RWPE2 (cell line): ENCODE measurements at regions not wholly inside any gene's neighbourhood (a gene's known extent, or its start where the extent isn't known, plus 50 kb on each side); places are given as distances from the start of the nearest gene placed in this dataset.

Source experiments
- ATAC-seq: fragments of 200-7000 bp; cut with Tn5 transposase; 3 replicates; pipeline ENCODE4 v1.9.1; 2021; ENCODE audit warnings: low read depth
- DNase-seq: peaks from one replicate; pipeline ENCODE4 v3.0.0-alpha.2; 2020; ENCODE audit warnings: low spot score
- H3K27ac ChIP-seq: fragments of 450-650 bp; 2 replicates; pipeline ENCODE4 v1.5.1; 2017; ENCODE audit warnings: mild to moderate bottlenecking; ENCODE audit not compliant: poor library complexity, severe bottlenecking
- H3K27me3 ChIP-seq: fragments of 250-450 bp; sonication (Bioruptor Pico); 2 replicates; pipeline ENCODE4 v1.5.1; 2021; ENCODE audit warnings: mild to moderate bottlenecking, moderate library complexity; ENCODE audit not compliant: insufficient read depth, poor library complexity, severe bottlenecking
- H3K36me3 ChIP-seq: fragments of 250-450 bp; sonication (Bioruptor Pico); 2 replicates; pipeline ENCODE4 v1.5.1; 2020; ENCODE audit warnings: low read depth, mild to moderate bottlenecking, moderate library complexity
- H3K4me1 ChIP-seq: fragments of 250-450 bp; sonication (Bioruptor Pico); 2 replicates; pipeline ENCODE4 v1.5.1; 2021; ENCODE audit warnings: mild to moderate bottlenecking, moderate library complexity; ENCODE audit not compliant: insufficient read depth, poor library complexity, severe bottlenecking
- H3K4me3 ChIP-seq: fragments of 250-450 bp; sonication (Bioruptor Pico); 2 replicates; pipeline ENCODE4 v1.5.1; 2021; ENCODE audit warnings: mild to moderate bottlenecking, moderate library complexity; ENCODE audit not compliant: severe bottlenecking
- H3K9me3 ChIP-seq: fragments of 250-450 bp; sonication (Bioruptor Pico); 2 replicates; pipeline ENCODE4 v1.5.1; 2021; ENCODE audit warnings: mild to moderate bottlenecking, moderate library complexity; ENCODE audit not compliant: severe bottlenecking
- TF ChIP-seq, protein P1 (sequence below): fragments of 450-650 bp; IDR thresholded peaks from one replicate; pipeline ENCODE4 v1.5.1; 2017; ENCODE audit warnings: mild to moderate bottlenecking, moderate library complexity; ENCODE audit not compliant: poor library complexity, severe bottlenecking

DNA sequence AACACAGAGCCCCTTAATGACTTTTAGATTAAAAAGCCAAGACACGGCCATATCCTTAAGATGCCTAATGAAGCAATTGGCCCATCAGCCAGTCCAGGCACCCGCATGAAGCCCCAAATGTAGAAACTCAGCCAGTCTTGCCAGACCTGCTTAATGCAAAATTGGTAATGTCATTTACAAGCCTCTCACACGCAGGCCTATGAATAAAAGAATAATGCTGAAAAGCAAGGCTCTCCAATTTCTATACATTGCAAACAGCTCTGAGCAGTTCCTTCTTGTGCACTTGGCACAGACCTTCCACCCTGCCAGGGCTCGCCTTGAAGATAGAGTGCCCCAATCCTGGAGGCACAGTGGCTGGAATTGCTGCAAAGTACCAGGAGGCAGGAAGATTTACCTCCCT is 498.9 kb downstream of the NPHP4 start:
- H3K27me3 ChIP-seq, result peaks cover 35% of the 10 kb centered on the region
- TF ChIP-seq, protein P1, sequence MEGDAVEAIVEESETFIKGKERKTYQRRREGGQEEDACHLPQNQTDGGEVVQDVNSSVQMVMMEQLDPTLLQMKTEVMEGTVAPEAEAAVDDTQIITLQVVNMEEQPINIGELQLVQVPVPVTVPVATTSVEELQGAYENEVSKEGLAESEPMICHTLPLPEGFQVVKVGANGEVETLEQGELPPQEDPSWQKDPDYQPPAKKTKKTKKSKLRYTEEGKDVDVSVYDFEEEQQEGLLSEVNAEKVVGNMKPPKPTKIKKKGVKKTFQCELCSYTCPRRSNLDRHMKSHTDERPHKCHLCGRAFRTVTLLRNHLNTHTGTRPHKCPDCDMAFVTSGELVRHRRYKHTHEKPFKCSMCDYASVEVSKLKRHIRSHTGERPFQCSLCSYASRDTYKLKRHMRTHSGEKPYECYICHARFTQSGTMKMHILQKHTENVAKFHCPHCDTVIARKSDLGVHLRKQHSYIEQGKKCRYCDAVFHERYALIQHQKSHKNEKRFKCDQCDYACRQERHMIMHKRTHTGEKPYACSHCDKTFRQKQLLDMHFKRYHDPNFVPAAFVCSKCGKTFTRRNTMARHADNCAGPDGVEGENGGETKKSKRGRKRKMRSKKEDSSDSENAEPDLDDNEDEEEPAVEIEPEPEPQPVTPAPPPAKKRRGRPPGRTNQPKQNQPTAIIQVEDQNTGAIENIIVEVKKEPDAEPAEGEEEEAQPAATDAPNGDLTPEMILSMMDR, result no peak
- no peaks in the 10 kb centered on the region for H3K4me1 ChIP-seq
- DNase-seq, result no peak
- no peak for ATAC-seq
- no peak overlapping the region for H3K4me3 ChIP-seq
- no peaks in the 10 kb centered on the region for H3K36me3 ChIP-seq
- no peaks in the 10 kb centered on the region for H3K9me3 ChIP-seq
- no peak overlapping the region for H3K27ac ChIP-seq

DNA sequence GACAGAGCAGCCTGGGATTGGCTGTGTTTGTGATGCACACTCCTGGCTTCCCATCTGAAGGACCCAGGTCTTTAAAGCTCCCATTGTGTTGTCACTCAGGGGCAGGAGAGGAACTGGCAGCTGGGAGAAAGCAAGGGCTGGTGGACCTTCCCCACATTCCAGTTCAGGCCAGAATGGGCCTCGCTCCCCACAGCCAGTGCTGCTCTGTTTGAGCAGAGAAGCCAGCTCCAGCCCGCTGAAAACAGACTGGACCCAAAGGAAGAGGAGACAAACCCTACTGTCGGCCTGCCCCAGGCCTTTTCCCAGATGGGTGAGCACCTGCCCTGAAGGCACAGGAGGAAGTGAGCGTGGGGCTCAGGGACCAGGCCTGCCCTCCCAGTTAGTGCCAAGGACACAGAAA is 499.4 kb downstream of the NPHP4 start:
- Histone ChIP-seq H3K27me3 (peaks cover 35% of the 10 kb centered on the region), H3K27ac (no peak overlapping the region)
- TF ChIP-seq, protein P1, result no peak

DNA sequence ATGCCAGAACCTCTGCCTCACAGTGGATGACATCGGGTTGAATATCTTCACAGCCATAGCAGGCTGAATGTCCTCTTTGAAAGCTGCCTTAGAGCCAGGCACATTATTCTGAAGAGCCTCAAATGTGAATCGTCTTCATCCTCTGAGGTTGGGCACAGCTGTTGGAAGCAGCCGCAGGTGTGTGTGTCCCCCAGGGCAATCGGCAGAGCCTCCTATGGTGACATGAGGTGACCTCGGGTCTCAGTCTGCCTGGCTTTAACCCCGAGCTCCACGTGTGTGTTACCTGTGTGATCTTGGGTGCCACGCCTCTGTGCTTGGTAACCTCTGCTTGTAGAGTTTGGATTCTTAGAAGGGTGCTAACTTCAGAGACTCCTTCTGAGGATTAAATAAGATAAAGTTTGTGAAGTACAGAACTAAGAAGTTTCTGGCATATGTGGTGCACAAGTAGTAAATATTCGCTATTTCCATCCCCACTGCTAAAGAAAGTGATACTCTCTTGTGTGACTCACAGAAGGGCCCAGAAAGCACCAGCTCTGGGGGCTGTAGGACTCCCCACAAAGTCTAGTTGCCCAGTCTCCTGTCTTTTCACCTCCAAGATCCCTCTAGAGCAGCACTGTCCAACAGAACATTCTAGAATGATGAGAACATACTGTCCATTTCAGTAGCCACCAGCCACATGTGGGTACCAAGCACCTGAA is 500.9 kb downstream of the NPHP4 start:
- H3K4me1 ChIP-seq, result no peaks in the 10 kb centered on the region
- H3K27me3 ChIP-seq, result peaks cover 34% of the 10 kb centered on the region
- H3K27ac ChIP-seq, result no peak overlapping the region
- DNase-seq (no peak), ATAC-seq (no peak)
- no peaks in the 10 kb centered on the region for H3K9me3 ChIP-seq
- no peak overlapping the region for H3K4me3 ChIP-seq
- H3K36me3 ChIP-seq, result no peaks in the 10 kb centered on the region
- TF ChIP-seq, protein P1, result no peak

More for the DNA sequence above, 499.4 kb downstream of the NPHP4 start:
- no peak overlapping the region for H3K4me3 ChIP-seq
- ATAC-seq (no peak), DNase-seq (no peak)
- no peaks in the 10 kb centered on the region for H3K4me1 ChIP-seq
- H3K9me3 ChIP-seq, result no peaks in the 10 kb centered on the region
- H3K36me3 ChIP-seq, result no peaks in the 10 kb centered on the region

DNA sequence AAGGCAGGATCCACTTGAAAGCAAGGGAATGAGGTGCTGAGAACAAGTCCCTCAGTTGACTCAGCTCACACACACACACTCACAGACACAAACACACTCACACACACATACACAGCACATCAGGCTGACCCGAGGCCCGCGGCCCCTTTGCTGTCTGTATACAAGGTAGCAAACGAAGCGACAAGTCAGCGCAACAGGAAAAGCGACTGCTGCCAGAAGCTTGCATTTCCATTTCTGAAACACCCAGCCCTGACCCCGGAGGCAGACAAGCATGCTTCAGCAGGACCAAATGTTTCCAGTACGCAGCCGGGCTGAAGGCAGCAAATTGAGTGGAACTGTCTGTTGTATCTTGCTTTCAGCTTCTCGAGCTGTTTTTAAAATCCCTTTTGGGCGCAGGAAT is 501.6 kb downstream of the NPHP4 start:
- H3K36me3 ChIP-seq, result no peaks in the 10 kb centered on the region
- no peak overlapping the region for H3K27ac ChIP-seq
- ATAC-seq (no peak), DNase-seq (no peak)
- no peaks in the 10 kb centered on the region for H3K9me3 ChIP-seq
- no peak overlapping the region for H3K4me3 ChIP-seq
- H3K4me1 ChIP-seq, result no peaks in the 10 kb centered on the region
- H3K27me3 ChIP-seq, result peaks cover 27% of the 10 kb centered on the region
- TF ChIP-seq, protein P1, result no peak

DNA sequence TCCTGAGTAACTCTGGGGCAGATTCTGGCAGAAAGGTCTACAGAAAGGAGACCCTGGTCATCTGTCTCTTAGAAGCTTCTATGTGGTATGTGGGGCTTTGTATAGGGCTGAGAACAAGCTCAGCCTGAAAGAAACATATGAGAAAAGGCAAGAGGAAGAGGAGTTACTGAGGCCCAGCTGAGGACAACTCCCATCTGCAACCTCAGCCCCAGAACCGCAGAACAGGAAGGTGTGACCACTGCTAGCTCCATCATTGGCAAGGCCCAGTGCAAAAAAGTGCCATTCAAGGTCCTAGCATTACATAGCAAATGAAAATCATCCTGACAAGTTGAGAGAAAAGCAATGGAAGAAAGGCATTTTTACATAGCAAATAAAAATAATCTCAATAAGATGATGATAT is 503.8 kb downstream of the NPHP4 start:
- H3K4me3 ChIP-seq, result no peak overlapping the region
- DNase-seq, result no peak
- no peaks in the 10 kb centered on the region for H3K4me1 ChIP-seq
- H3K36me3 ChIP-seq, result no peaks in the 10 kb centered on the region
- TF ChIP-seq, protein P1, result no peak
- H3K27me3 ChIP-seq, result peaks cover 8% of the 10 kb centered on the region
- H3K9me3 ChIP-seq, result no peaks in the 10 kb centered on the region
- ATAC-seq, result no peak
- no peak overlapping the region for H3K27ac ChIP-seq
